Lower leg skin (tissue), 3 donors: ENCODE measurements at regions not wholly inside any gene's neighbourhood (a gene's known extent, or its start where the extent isn't known, plus 50 kb on each side); places are given as distances from the start of the nearest gene placed in this dataset.

Source experiments
- CTCF ChIP-seq, 3 donors: fragments of 450-650 bp; IDR thresholded peaks; one replicate each; pipeline ENCODE4 v1.5.1; 2016; ENCODE audit warnings: antibody characterized with exemption in 3 of 3, mild to moderate bottlenecking in 3 of 3, moderate library complexity in 2 of 3
- POLR2A ChIP-seq, 2 donors: fragments of 450-650 bp; IDR thresholded peaks; one replicate each; pipeline ENCODE4 v1.6.1; 2016 to 2017; ENCODE audit warnings: antibody characterized with exemption in 2 of 2, mild to moderate bottlenecking in 1 of 2, moderate library complexity in 1 of 2

GRCh38 chr11:130994043-130994442, 77.8 kb upstream of the SNX19 start:
- TF ChIP-seq CTCF (IDR thresholded peaks at IDR 0.05) (no peak), POLR2A (IDR thresholded peaks at IDR 0.05) (no peak)
